KOPT-K1 (cell line): ENCODE measurements at regions not wholly inside any gene's neighbourhood (a gene's known extent, or its start where the extent isn't known, plus 50 kb on each side); places are given as distances from the start of the nearest gene placed in this dataset.

ENCODE experiments used
- H3K27ac ChIP-seq: fragments of 200-600 bp; sonication (generic); 2 replicates; pipeline ENCODE4 v1.5.1; 2016; ENCODE audit warnings: antibody characterized with exemption, mild to moderate bottlenecking, low read depth, low read length; ENCODE audit not compliant: poor library complexity, severe bottlenecking
- H3K36me3 ChIP-seq: fragments of 200-600 bp; sonication (generic); 2 replicates; pipeline ENCODE4 v1.5.1; 2017; ENCODE audit warnings: antibody characterized with exemption, mild to moderate bottlenecking, low read length, moderate library complexity; ENCODE audit not compliant: insufficient read depth
- H3K9me3 ChIP-seq: fragments of 200-600 bp; sonication (generic); 2 replicates; pipeline ENCODE4 v1.5.1; 2017; ENCODE audit warnings: antibody characterized with exemption, low read length, mild to moderate bottlenecking; ENCODE audit not compliant: insufficient read depth, poor library complexity, severe bottlenecking

DNA sequence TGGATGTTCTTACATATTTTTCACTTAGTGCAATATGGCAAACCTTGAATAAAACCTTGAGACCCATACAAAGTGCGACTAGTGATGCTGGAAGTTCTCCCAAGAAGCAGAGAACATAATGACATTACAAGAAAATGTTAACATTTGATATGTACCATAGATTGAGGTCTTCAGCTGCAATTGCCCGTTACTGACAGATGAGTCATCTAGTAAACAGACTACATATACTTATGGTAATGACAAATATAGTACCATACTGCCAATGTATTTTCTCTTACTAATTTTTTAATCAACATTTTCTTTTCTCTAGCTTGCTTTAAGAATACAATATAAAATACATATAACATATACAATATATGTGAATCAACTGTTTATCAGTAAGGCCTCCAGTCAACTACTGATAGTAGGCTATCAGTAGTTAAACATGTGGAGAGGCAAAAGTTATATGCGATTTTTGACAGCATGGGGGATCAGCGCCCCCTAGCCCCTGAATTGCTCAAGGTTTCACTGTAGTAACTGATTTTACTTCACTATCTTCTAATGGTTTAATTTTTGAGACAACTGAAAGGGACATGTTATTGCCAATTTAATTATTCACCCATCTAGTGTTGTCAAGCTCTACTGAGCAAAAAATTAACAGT is 166.7 kb upstream of the ADGRB3 start:
- Histone ChIP-seq H3K36me3 (no peaks in the 10 kb centered on the region), H3K9me3 (no peaks in the 10 kb centered on the region), H3K27ac (no peak overlapping the region)

DNA sequence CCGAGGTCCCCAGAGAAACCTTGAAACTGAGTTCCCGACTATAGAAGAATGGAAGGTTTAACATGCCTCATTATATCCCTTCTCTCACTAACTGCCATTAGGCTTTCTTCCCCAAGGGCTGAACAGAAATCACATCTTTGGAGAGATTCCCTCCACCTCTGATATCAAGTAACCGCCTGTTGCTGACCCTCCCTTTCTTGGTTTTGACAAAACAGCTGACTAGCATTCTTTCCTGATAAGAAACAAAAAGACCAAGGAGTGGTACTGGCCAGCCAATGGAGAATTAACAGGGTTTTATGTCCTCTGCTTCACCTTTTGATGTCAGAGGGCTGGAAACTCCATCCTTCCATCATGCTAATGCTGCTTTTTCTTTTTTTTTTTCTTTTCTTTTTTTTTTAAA is 176.6 kb upstream of the ADGRB3 start:
- Histone ChIP-seq H3K9me3 (no peaks in the 10 kb centered on the region), H3K27ac (no peak overlapping the region)

GRCh38 chr6:68447112-68447511 is 188.0 kb upstream of the ADGRB3 start:
- Histone ChIP-seq H3K9me3 (no peaks in the 10 kb centered on the region), H3K27ac (no peak overlapping the region), H3K36me3 (no peaks in the 10 kb centered on the region)

More for the DNA sequence above, 176.6 kb upstream of the ADGRB3 start:
- no peaks in the 10 kb centered on the region for H3K36me3 ChIP-seq

DNA sequence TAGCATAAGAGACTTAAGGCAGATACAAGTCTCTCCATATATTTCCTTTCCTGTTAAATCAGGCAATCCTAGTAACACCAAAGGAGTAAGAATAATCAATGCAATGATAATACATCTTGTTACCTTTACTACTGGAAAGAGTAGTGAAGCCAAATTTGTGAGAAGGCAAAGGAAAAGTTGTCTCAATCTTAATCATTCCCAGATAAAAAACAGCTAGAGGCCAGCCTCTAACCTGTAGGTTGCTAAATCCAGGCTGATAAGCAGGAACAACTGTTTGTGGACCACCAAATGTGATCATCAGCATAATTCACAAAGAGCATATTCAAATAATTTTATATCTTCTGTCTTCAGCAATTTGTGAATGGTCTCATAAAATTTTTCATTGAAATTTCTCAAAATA is 189.2 kb upstream of the ADGRB3 start:
- Histone ChIP-seq H3K27ac (no peak overlapping the region), H3K36me3 (no peaks in the 10 kb centered on the region), H3K9me3 (no peaks in the 10 kb centered on the region)

DNA sequence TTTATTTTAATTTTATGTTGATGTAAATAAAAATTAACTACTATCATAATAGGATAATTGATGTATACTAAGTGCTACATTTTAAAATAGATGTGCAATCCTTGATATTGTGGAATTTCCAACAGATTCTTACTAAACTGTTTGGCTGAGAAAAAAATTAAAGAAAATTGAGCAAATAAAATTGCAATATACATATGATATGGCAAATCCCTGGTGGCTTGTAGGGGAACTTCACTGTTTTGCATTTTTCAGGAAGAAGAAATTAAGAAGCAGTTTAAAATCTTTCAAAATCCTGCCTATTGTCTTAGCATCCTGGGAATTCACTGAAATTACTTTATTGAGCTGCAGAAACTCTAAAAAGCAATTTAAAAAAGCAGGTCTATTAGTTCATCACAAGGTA is 191.4 kb upstream of the ADGRB3 start:
- H3K36me3 ChIP-seq, result no peaks in the 10 kb centered on the region
- no peak overlapping the region for H3K27ac ChIP-seq

DNA sequence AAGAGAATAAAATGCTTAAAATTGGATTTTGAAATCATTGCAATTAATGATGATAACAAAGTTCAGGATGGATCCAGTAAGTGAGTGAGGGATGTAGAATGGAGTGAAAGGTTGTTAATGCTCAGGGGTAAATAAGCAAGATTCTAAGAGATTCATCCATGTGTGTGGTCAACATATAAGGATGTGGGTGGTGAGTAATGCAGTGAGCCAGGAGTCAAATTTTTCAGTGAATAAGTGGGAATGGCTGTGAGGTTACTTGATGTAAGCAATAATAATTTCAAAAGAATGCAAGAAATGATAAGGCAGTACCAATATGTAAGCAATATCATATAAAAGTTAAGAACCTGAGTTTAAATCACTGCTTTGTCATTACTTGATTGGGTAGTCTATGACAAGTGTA is 207.5 kb upstream of the ADGRB3 start:
- H3K9me3 ChIP-seq, result no peaks in the 10 kb centered on the region
- no peak overlapping the region for H3K27ac ChIP-seq
- no peaks in the 10 kb centered on the region for H3K36me3 ChIP-seq

More for the DNA sequence above, 191.4 kb upstream of the ADGRB3 start:
- no peaks in the 10 kb centered on the region for H3K9me3 ChIP-seq

GRCh38 chr6:68410021-68410420 is 225.1 kb upstream of the ADGRB3 start:
- H3K9me3 ChIP-seq, result no peaks in the 10 kb centered on the region
- H3K36me3 ChIP-seq, result no peaks in the 10 kb centered on the region
- no peak overlapping the region for H3K27ac ChIP-seq

GRCh38 chr6:68400396-68400795 is 234.7 kb upstream of the ADGRB3 start:
- H3K9me3 ChIP-seq, result no peaks in the 10 kb centered on the region
- H3K36me3 ChIP-seq, result no peaks in the 10 kb centered on the region
- no peak overlapping the region for H3K27ac ChIP-seq

- Histone ChIP-seq H3K36me3 (no peaks in the 10 kb centered on the region), H3K27ac (no peak overlapping the region), H3K9me3 (no peaks in the 10 kb centered on the region)
Observed at GRCh38 chr6:68391953-68392352, 243.1 kb upstream of the ADGRB3 start.

DNA sequence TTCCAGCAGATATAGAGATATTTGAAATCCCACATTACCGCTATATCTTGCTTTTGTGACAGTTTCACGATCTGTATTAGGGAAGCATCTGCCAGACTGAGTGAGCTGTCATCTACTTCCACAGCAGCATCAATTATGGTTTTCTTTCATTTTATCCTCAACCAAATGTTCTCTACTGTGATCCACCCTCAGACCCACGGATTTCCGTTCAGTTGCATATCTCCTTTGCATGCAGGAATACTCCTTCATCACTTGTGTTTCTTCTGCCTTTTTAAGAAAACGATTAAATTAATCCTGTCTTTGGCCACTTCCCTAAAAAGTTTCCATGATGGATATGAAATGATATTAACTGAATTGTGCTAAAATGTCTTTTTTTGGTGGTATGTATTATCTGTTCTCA is 262.1 kb upstream of the ADGRB3 start:
- Histone ChIP-seq H3K27ac (no peak overlapping the region), H3K36me3 (no peaks in the 10 kb centered on the region), H3K9me3 (no peaks in the 10 kb centered on the region)

- Histone ChIP-seq H3K9me3 (no peaks in the 10 kb centered on the region), H3K27ac (no peak overlapping the region), H3K36me3 (no peaks in the 10 kb centered on the region)
Observed at GRCh38 chr6:68368845-68369244, 266.2 kb upstream of the ADGRB3 start.

DNA sequence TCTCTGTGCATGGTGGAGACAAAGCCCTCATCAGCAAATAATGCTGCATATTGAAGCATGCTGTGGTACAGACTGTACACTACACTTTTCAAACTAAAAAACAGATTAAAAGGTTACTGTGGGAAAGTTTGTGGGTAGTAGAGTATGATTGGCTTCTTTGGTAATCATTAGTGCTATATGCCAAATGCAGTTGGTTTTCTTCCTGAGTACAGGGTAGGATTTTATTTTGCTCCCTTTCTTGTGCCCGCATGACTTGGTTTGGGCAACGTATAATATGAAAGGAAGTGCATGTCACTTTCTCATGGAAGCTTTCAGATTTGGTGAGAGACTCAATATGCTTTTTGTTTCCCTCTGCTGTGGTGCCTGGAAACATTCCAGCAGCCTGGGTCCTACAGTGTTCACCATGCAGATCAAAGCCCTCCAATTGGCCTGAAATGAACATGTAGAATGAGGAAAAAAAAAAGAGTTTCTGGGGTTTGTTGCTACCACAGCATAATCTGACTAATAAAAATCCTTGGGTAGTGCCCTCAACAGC is 270.7 kb upstream of the ADGRB3 start:
- Histone ChIP-seq H3K27ac (no peak overlapping the region), H3K9me3 (no peaks in the 10 kb centered on the region), H3K36me3 (no peaks in the 10 kb centered on the region)

- no peaks in the 10 kb centered on the region for H3K9me3 ChIP-seq
- H3K36me3 ChIP-seq, result no peaks in the 10 kb centered on the region
- no peak overlapping the region for H3K27ac ChIP-seq
Observed at GRCh38 chr6:68343901-68344300, 291.2 kb upstream of the ADGRB3 start.

- no peaks in the 10 kb centered on the region for H3K9me3 ChIP-seq
- no peak overlapping the region for H3K27ac ChIP-seq
- no peaks in the 10 kb centered on the region for H3K36me3 ChIP-seq
Observed at GRCh38 chr6:68342286-68342685, 292.8 kb upstream of the ADGRB3 start.

DNA sequence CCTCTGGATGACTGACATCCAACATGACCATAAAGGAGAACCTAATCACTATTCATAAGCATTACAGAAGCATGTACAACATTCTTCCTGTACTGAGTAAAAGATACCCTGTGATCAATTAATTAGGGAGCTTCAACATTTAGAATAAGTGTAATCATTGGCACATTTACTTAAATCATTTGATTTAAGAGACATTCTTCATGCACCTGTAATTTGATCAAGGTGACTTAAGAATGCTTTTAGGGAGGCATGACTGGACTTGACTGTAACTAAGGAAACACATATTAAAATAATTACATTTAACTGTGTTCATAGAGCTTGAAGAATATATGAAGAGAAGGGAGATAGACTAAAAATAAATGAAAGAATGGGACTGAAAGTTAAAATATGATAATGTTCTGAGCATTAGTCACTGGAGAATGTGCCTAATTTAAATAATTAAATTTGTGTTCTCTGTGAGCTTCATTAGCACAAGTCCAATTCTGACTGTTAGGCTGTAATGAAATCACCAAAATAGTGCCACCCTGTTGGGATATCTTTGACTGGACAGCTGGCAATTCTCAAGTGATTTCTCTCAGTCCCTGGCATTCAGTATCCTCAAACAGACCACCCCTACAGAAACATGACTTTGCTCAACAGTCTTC is 295.5 kb upstream of the ADGRB3 start:
- Histone ChIP-seq H3K9me3 (no peaks in the 10 kb centered on the region), H3K36me3 (no peaks in the 10 kb centered on the region), H3K27ac (no peak overlapping the region)

DNA sequence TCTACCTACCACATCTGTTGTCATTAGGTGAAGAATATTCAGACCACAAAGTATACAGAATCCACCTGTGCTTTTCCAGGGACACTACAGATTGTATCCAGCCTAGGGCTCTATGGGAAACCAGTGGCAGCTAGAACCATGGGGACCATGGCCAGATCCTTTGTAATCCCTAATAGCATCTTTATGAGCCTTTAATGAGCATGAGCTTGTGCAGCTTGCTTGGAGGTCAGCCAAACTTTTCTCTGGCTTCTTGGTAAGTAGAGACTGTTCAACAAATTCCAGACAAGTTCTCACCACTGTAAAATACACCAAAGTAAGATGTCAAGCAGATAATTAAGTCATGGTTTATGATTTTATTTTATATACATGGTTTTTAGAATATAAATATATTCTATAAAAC is 301.6 kb upstream of the ADGRB3 start:
- Histone ChIP-seq H3K27ac (no peak overlapping the region), H3K9me3 (no peaks in the 10 kb centered on the region), H3K36me3 (no peaks in the 10 kb centered on the region)
